Kidney epithelial cell (primary cell): ENCODE measurements at regions not wholly inside any gene's neighbourhood (a gene's known extent, or its start where the extent isn't known, plus 50 kb on each side); places are given as distances from the start of the nearest gene placed in this dataset.

ENCODE experiments used
- DNase-seq: peaks from one replicate; pipeline ENCODE4 v3.0.0-alpha.2; 2010; ENCODE audit warnings: low read depth
- H3K27me3 ChIP-seq: 2 replicates; pipeline ENCODE4 v1.6.0; 2011; ENCODE audit warnings: low read length; ENCODE audit not compliant: control insufficient read depth, insufficient read depth
- H3K36me3 ChIP-seq: 2 replicates; pipeline ENCODE4 v1.5.1; 2011; ENCODE audit warnings: low read length; ENCODE audit not compliant: control insufficient read depth, insufficient read depth
- H3K4me3 ChIP-seq: 2 replicates; pipeline ENCODE4 v1.5.1; 2011; ENCODE audit warnings: low read depth, mild to moderate bottlenecking, control low read depth, low read length
- TF ChIP-seq, protein P1 (sequence below): IDR thresholded peaks from 2 replicates; pipeline ENCODE4 v1.5.1; 2011; ENCODE audit warnings: mild to moderate bottlenecking, moderate library complexity, low read length, control low read depth, inconsistent platforms; ENCODE audit not compliant: insufficient read depth, poor library complexity, severe bottlenecking

GRCh38 chr10:28967031-28967430 lies 289.7 kb downstream of the BAMBI start:
- TF ChIP-seq, protein P1, sequence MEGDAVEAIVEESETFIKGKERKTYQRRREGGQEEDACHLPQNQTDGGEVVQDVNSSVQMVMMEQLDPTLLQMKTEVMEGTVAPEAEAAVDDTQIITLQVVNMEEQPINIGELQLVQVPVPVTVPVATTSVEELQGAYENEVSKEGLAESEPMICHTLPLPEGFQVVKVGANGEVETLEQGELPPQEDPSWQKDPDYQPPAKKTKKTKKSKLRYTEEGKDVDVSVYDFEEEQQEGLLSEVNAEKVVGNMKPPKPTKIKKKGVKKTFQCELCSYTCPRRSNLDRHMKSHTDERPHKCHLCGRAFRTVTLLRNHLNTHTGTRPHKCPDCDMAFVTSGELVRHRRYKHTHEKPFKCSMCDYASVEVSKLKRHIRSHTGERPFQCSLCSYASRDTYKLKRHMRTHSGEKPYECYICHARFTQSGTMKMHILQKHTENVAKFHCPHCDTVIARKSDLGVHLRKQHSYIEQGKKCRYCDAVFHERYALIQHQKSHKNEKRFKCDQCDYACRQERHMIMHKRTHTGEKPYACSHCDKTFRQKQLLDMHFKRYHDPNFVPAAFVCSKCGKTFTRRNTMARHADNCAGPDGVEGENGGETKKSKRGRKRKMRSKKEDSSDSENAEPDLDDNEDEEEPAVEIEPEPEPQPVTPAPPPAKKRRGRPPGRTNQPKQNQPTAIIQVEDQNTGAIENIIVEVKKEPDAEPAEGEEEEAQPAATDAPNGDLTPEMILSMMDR, result no peak

GRCh38 chr10:28969413-28969812 lies 292.1 kb downstream of the BAMBI start:
- TF ChIP-seq, protein P1, result no peak
- no peak for DNase-seq

More at GRCh38 chr10:28967031-28967430, 289.7 kb downstream of the BAMBI start:
- DNase-seq, result no peak
- no peak overlapping the region for H3K4me3 ChIP-seq
- H3K27me3 ChIP-seq, result no peaks in the 10 kb centered on the region
- no peaks in the 10 kb centered on the region for H3K36me3 ChIP-seq

DNA sequence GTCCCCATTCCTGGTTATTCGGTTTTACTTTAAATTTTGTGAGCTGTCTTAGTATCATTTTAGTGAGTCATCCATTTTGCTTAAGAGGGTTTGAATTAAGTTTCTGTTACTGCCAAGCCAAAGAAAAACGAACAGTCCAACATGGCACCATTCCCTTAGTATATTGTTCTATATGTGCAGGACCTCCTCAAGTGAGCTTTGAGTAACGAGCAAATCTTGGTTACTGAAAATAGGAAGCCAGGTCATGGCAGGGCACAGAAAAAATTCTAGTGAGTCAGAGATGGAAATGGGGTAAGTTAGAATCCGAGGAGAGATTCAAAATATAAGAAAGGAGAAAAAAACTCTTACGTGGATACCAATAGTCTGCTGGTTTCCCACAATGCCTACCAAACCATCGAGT lies 292.9 kb downstream of the BAMBI start:
- Histone ChIP-seq H3K27me3 (no peaks in the 10 kb centered on the region), H3K36me3 (no peaks in the 10 kb centered on the region), H3K4me3 (no peak overlapping the region)
- TF ChIP-seq, protein P1, result no peak
- DNase-seq, result no peak

More at GRCh38 chr10:28969413-28969812, 292.1 kb downstream of the BAMBI start:
- no peaks in the 10 kb centered on the region for H3K27me3 ChIP-seq
- no peak overlapping the region for H3K4me3 ChIP-seq
- no peaks in the 10 kb centered on the region for H3K36me3 ChIP-seq

GRCh38 chr10:28971255-28971654 lies 293.9 kb downstream of the BAMBI start:
- Histone ChIP-seq H3K36me3 (no peaks in the 10 kb centered on the region), H3K4me3 (no peak overlapping the region), H3K27me3 (no peaks in the 10 kb centered on the region)
- no peak for DNase-seq
- TF ChIP-seq, protein P1, result no peak

GRCh38 chr10:28971764-28972163 lies 294.4 kb downstream of the BAMBI start:
- no peak for DNase-seq
- Histone ChIP-seq H3K4me3 (no peak overlapping the region), H3K36me3 (no peaks in the 10 kb centered on the region), H3K27me3 (no peaks in the 10 kb centered on the region)
- TF ChIP-seq, protein P1, result no peak

- H3K36me3 ChIP-seq, result no peaks in the 10 kb centered on the region
- H3K4me3 ChIP-seq, result no peak overlapping the region
- TF ChIP-seq, protein P1, result no peak
- no peaks in the 10 kb centered on the region for H3K27me3 ChIP-seq
- DNase-seq, result no peak
Observed at GRCh38 chr10:28973309-28973972, 296.1 kb downstream of the BAMBI start.
